ENCODE measurements at regions not wholly inside any gene's neighbourhood (a gene's known extent, or its start where the extent isn't known, plus 50 kb on each side); places are given as distances from the start of the nearest gene placed in this dataset.
"Not testable (repeated sequence)": the region's sequence is repeated elsewhere in the genome, so short reads cannot be mapped to it uniquely, and the experiment has no call there.

GRCh38 chr22:19660583-19660982, 53.7 kb upstream of the SEPTIN5 start:
- ATAC-seq (replicated peaks in 1 of 2); DNase-seq; H3K4me1 Mint-ChIP-seq (ENCODE audit: low read depth); H3K4me3 Mint-ChIP-seq; H3K36me3 Mint-ChIP-seq (ENCODE audit: insufficient read depth in 2 of 2); H3K9me3 Mint-ChIP-seq; H3K27me3 Mint-ChIP-seq (ENCODE audit: low read depth); H3K27ac Mint-ChIP-seq: not testable (repeated sequence)

- Mint-ChIP-seq H3K4me1 (ENCODE audit: low read depth) (peaks cover 6% of the 10 kb centered on the region), H3K27me3 (ENCODE audit: low read depth) (no peaks in the 10 kb centered on the region), H3K4me3 (no peak overlapping the region), H3K27ac (no peak overlapping the region), H3K9me3 (no peaks in the 10 kb centered on the region), H3K36me3 (ENCODE audit: insufficient read depth in 2 of 2) (no peaks in the 10 kb centered on the region)
- ATAC-seq (replicated peaks in 1 of 2) (no peak), DNase-seq (no peak)
These were observed 53.1 kb upstream of the SEPTIN5 start for GRCh38 chr22:19661156-19661555.

GRCh38 chr22:19662049-19662684, 52.1 kb upstream of the SEPTIN5 start:
- H3K36me3 Mint-ChIP-seq (ENCODE audit: insufficient read depth in 2 of 2); H3K4me1 Mint-ChIP-seq (ENCODE audit: low read depth); H3K9me3 Mint-ChIP-seq; H3K4me3 Mint-ChIP-seq; H3K27me3 Mint-ChIP-seq (ENCODE audit: low read depth); H3K27ac Mint-ChIP-seq; ATAC-seq (replicated peaks in 1 of 2); DNase-seq: not testable (repeated sequence)

- ATAC-seq (replicated peaks in 1 of 2) (peak; percentile 68 to 81), DNase-seq (peak; percentile 12 to 19)
- Mint-ChIP-seq H3K36me3 (ENCODE audit: insufficient read depth in 2 of 2) (no peaks in the 10 kb centered on the region), H3K4me3 (no peak overlapping the region), H3K4me1 (ENCODE audit: low read depth) (peaks cover 6% of the 10 kb centered on the region), H3K27me3 (ENCODE audit: low read depth) (no peaks in the 10 kb centered on the region), H3K27ac (no peak overlapping the region), H3K9me3 (no peaks in the 10 kb centered on the region)
These were observed 51.0 kb upstream of the SEPTIN5 start for GRCh38 chr22:19663286-19663815.

- H3K4me1 Mint-ChIP-seq (ENCODE audit: low read depth) = peaks cover 6% of the 10 kb centered on the region
- H3K27me3 Mint-ChIP-seq (ENCODE audit: low read depth) = no peaks in the 10 kb centered on the region
- no peaks in the 10 kb centered on the region for H3K36me3 Mint-ChIP-seq (ENCODE audit: insufficient read depth in 2 of 2)
These were observed 50.4 kb upstream of the SEPTIN5 start for GRCh38 chr22:19663821-19664355.

GRCh38 chr22:19664406-19664805, 49.9 kb upstream of the SEPTIN5 start:
- Mint-ChIP-seq H3K27me3 (ENCODE audit: low read depth) (no peaks in the 10 kb centered on the region), H3K4me3 (no peak overlapping the region), H3K9me3 (no peaks in the 10 kb centered on the region), H3K4me1 (ENCODE audit: low read depth) (peaks cover 6% of the 10 kb centered on the region), H3K36me3 (ENCODE audit: insufficient read depth in 2 of 2) (no peaks in the 10 kb centered on the region), H3K27ac (no peak overlapping the region)
- ATAC-seq (replicated peaks in 1 of 2) (no peak), DNase-seq (no peak)

More at GRCh38 chr22:19663821-19664355, 50.4 kb upstream of the SEPTIN5 start:
- no peak for DNase-seq
- Mint-ChIP-seq H3K9me3 (no peaks in the 10 kb centered on the region), H3K27ac (no peak overlapping the region), H3K4me3 (no peak overlapping the region)
- no peak for ATAC-seq (replicated peaks in 1 of 2)
